ENCODE measurements at regions not wholly inside any gene's neighbourhood (a gene's known extent, or its start where the extent isn't known, plus 50 kb on each side); places are given as distances from the start of the nearest gene placed in this dataset.

DNA sequence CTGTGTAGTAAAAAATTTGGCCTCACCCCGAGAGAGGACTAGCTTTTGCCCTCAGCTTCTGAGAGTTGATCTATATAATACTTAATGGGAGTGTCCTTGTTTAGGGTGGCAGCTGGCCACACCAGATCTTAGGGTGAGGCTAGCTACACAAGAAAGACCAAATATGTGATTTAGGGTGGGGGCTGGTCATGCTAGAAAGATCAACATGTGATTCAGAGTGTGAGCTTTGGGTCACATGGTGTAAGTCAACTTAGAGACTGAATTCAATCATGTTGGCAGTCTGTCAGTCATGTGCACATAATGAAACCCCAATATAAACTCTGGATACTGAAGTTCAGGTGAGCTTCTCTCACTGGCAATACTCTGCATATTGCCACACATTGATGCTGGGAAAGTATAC, 120.7 kb upstream of the DAZL start:
- Histone ChIP-seq H3K36me3 (no peaks in the 10 kb centered on the region), H3K27me3 (no peaks in the 10 kb centered on the region), H3K4me3 (no peak overlapping the region), H3K9me3 (no peaks in the 10 kb centered on the region), H3K27ac (no peak overlapping the region), H3K4me1 (peaks cover 3 to 10% of the 10 kb centered on the region in 2 donors)
- intact Hi-C loops (cut with DNase I; ENCODE audit: low total_unique reads) (loop anchor here (1.0 kb wide), 1 partner anchor 25 kb away; no protein-coding TSS in a partner anchor), in situ Hi-C loops (cut with MboI; ENCODE audit: low sequenced_read_pairs in 4 of 4) (no loop called here)
- DNase-seq (no peak), ATAC-seq (no peak)
- TF ChIP-seq, protein P1, sequence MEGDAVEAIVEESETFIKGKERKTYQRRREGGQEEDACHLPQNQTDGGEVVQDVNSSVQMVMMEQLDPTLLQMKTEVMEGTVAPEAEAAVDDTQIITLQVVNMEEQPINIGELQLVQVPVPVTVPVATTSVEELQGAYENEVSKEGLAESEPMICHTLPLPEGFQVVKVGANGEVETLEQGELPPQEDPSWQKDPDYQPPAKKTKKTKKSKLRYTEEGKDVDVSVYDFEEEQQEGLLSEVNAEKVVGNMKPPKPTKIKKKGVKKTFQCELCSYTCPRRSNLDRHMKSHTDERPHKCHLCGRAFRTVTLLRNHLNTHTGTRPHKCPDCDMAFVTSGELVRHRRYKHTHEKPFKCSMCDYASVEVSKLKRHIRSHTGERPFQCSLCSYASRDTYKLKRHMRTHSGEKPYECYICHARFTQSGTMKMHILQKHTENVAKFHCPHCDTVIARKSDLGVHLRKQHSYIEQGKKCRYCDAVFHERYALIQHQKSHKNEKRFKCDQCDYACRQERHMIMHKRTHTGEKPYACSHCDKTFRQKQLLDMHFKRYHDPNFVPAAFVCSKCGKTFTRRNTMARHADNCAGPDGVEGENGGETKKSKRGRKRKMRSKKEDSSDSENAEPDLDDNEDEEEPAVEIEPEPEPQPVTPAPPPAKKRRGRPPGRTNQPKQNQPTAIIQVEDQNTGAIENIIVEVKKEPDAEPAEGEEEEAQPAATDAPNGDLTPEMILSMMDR (IDR thresholded peaks at IDR 0.05 in 4 of 5, conservative IDR thresholded peaks at IDR 0.05 in 1 of 5), result no peak
- no peak for TF ChIP-seq POLR2A (IDR thresholded peaks at IDR 0.05)

DNA sequence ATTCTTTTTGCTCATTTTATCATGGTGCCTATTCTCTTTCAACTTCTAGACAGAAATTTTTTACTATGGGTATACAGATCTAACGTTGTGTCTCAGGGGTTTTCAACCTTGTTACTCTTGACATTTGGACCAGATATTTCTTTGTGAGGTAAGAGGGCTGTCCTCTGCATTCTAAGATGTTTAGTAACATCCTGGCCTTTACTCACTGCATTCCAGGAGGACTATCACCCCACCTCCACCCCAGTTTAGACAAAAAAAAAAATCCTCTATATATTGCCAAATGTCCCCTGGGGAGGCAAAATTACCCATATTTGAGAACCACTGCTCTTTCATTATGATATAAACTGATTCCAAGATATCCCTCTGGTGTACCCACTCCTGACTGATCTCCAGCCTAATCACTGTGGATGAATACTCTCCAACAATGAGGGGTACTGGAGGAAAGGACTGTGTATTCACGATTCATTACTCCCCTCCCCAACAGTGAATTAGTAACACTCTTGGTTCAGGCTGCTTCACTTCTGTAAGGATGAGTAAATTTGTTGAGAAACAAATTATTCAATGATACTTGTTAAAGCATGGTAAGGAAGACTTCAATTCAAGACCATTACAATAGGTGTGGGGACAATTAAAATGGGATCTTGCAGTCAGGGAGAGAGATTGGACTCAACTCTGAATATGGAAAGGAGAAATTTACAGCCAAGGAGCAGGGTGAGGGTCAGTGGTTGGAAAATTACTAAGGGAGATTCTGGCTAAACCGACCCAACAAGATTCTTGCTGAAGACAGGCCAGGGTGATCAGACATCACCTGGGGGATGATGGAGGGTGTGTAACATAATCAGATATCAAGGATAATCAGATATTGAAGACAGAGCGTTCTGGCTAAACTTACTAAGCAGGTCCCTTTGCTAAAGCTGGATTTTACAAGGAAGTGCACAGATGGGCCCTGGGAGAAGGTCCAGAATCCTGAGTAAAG, 123.8 kb upstream of the DAZL start:
- intact Hi-C loops (cut with DNase I; ENCODE audit: low total_unique reads) (no loop called here), in situ Hi-C loops (cut with MboI; ENCODE audit: low sequenced_read_pairs in 4 of 4) (no loop called here)
- Histone ChIP-seq H3K9me3 (no peaks in the 10 kb centered on the region), H3K4me1 (peaks cover 3 to 10% of the 10 kb centered on the region in 2 donors), H3K4me3 (no peak overlapping the region), H3K27ac (no peak overlapping the region), H3K36me3 (no peaks in the 10 kb centered on the region), H3K27me3 (no peaks in the 10 kb centered on the region)
- ATAC-seq (no peak), DNase-seq (no peak)
- TF ChIP-seq, protein P1 (IDR thresholded peaks at IDR 0.05 in 4 of 5, conservative IDR thresholded peaks at IDR 0.05 in 1 of 5), result no peak
- no peak for TF ChIP-seq POLR2A (IDR thresholded peaks at IDR 0.05)

DNA sequence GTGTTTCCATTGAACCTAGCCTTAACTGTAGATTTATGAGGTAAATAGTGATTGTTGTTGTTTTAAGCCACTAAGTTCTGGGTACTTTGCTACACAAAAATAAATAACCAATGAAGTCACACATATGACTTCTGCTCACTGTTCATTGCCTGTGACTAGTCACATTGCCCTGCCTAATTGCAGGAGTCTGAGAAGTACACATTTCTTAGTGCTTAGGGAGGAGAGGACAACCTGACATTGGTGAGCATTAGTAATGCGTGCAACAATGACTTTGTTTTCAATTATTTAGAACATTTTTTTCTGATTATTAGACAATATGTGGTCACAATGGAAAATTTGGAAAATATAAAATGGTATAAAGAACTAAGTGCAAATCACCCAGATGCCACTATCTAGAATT, 133.2 kb upstream of the DAZL start:
- TF ChIP-seq, protein P1 (IDR thresholded peaks at IDR 0.05 in 4 of 5, conservative IDR thresholded peaks at IDR 0.05 in 1 of 5), result no peak
- TF ChIP-seq POLR2A (IDR thresholded peaks at IDR 0.05), result no peak
- no peak for DNase-seq
- Histone ChIP-seq H3K36me3 (no peaks in the 10 kb centered on the region), H3K9me3 (no peaks in the 10 kb centered on the region), H3K27ac (no peak overlapping the region), H3K27me3 (no peaks in the 10 kb centered on the region), H3K4me1 (peaks cover 4 to 9% of the 10 kb centered on the region in 2 donors), H3K4me3 (no peak overlapping the region)
- in situ Hi-C loops (cut with MboI; ENCODE audit: low sequenced_read_pairs in 4 of 4), result no loop called here
- intact Hi-C loops (cut with DNase I; ENCODE audit: low total_unique reads), result no loop called here
- ATAC-seq, result no peak

DNA sequence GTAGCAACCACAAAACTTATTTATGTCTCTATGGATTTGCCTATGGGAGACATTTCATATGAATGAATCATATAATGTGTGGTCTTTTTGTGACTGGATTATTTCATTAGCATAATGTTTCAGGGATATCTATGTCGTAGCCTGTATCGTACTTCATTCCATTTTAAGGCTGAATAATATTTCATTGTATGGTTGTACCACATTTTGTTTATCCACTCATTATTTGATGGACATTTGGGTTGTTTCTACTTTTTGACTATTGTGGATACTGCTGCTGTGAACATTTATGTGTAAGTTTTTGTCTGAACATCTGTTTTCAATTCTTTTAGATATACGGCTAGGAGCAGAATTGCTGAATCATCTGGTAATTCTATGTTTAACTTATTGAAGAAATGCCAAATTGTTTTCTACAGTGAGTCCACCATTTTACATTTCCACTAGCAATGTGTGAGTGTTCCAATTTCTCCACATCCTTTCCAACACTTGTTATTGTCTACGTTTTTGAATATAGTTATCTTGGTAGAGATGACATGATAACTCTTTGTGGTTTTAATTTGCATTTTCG, 134.4 kb upstream of the DAZL start:
- no peak overlapping the region for H3K4me3 ChIP-seq
- no peaks in the 10 kb centered on the region for H3K27me3 ChIP-seq
- H3K27ac ChIP-seq, result no peak overlapping the region
- in situ Hi-C loops (cut with MboI; ENCODE audit: low sequenced_read_pairs in 4 of 4) (no loop called here), intact Hi-C loops (cut with DNase I; ENCODE audit: low total_unique reads) (loop anchor here (5.0 kb wide), 1 partner anchor 353 kb away; no protein-coding TSS in a partner anchor)
- no peak for DNase-seq
- H3K9me3 ChIP-seq, result no peaks in the 10 kb centered on the region
- no peak for ATAC-seq
- no peak for TF ChIP-seq POLR2A (IDR thresholded peaks at IDR 0.05)
- TF ChIP-seq, protein P1 (IDR thresholded peaks at IDR 0.05 in 4 of 5, conservative IDR thresholded peaks at IDR 0.05 in 1 of 5), result no peak
- H3K4me1 ChIP-seq, result peaks cover 4 to 9% of the 10 kb centered on the region in 2 donors
- no peaks in the 10 kb centered on the region for H3K36me3 ChIP-seq
